NCI-H69 (cell line): ENCODE measurements at regions not wholly inside any gene's neighbourhood (a gene's known extent, or its start where the extent isn't known, plus 50 kb on each side); places are given as distances from the start of the nearest gene placed in this dataset.

Experiments
- DNase-seq: peaks from one replicate; lab custom pipeline; 2025; lab: John Stamatoyannopoulos, UW

GRCh38 chr5:2240118-2240904 lies 357.6 kb upstream of the IRX4 start:
- no peak for DNase-seq

- no peak for DNase-seq
Observed at GRCh38 chr5:2239201-2239910, 356.6 kb upstream of the IRX4 start.

- DNase-seq, result no peak
Observed at GRCh38 chr5:2238732-2239131, 356.0 kb upstream of the IRX4 start.

DNA sequence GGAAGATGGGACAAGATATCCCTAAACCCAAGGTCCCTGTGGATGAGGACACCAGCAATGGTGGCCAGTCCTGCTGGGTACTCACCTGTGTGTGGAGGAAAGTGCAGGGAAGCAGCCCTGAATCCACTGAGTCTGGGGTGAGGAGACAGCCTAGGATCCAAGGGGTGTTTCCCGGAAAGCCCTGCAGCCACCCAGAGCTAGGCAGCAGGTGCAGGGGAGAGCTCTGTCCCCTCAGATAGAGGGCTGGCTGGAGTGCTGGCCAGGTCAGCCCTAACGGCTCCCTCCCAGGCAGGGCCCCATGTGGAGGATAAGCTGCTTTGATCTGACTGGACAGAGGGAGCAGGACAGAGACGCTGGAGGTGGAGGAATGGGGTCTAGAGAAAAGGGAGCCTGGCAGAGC lies 344.7 kb upstream of the IRX4 start:
- no peak for DNase-seq

- no peak for DNase-seq
Observed at GRCh38 chr5:2224689-2225088, 342.0 kb upstream of the IRX4 start.

DNA sequence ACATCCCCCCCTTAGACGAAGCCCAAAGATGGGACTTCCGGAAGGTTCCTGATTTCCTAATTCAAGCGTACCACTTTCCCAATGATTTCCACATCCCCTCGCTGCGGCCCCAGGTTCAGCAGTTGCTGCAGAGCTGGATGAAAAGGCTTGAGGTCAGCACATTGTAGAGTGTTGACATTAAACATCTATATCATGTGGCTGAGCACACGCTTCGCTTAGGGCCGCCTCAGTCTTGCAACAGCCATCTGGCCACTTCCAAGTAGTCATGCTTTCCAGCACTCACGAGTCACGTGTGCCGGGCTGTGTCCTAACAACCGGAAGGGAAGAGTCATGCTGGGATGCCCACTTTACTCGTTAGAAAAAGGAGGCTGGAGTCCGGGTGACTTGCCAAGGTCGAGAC lies 340.6 kb upstream of the IRX4 start:
- no peak for DNase-seq

- no peak for DNase-seq
Observed at GRCh38 chr5:2222246-2222992, 339.7 kb upstream of the IRX4 start.

DNA sequence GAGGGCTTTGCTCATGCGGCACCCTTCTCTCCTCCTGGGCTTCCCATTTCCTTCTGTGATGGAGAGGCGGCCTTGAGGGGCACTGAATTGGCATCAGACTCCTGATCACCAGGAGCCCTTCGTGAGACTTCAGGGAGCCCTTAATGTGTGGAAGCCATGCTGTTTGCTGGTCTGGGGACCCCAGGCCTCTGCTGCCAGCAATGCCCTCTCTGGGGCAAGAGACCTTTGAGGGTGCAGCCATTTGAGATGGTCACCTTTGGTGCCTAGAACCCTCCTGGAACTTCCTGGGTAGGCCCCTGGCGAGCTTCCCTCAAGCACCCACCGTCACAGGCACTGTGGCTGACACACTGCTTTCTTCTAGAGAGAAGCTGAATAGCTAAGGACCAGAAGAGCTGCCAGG lies 338.7 kb upstream of the IRX4 start:
- no peak for DNase-seq

DNA sequence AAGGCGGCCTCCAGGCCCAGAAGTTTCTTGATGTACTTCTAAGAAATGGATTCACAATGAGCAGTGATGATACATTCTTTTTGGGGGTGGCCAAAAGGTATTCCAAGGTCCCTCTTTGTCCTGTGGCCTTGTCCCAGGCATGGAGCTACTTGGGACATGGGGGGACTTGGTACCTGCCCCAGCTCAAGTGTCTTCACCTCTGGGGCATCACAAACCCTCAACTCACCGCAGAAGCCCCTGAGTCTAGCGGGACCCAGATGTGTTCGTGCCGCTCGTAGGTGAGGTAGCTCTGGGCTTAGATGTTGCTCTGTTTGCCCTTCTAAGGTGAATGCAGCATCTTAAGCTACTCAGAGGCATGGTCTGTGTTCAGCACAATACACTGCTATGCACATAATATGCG lies 338.0 kb upstream of the IRX4 start:
- no peak for DNase-seq

GRCh38 chr5:2219149-2219776 lies 336.5 kb upstream of the IRX4 start:
- no peak for DNase-seq

GRCh38 chr5:2217219-2217618 lies 334.5 kb upstream of the IRX4 start:
- DNase-seq, result no peak

GRCh38 chr5:2214910-2215590 lies 332.3 kb upstream of the IRX4 start:
- no peak for DNase-seq

DNA sequence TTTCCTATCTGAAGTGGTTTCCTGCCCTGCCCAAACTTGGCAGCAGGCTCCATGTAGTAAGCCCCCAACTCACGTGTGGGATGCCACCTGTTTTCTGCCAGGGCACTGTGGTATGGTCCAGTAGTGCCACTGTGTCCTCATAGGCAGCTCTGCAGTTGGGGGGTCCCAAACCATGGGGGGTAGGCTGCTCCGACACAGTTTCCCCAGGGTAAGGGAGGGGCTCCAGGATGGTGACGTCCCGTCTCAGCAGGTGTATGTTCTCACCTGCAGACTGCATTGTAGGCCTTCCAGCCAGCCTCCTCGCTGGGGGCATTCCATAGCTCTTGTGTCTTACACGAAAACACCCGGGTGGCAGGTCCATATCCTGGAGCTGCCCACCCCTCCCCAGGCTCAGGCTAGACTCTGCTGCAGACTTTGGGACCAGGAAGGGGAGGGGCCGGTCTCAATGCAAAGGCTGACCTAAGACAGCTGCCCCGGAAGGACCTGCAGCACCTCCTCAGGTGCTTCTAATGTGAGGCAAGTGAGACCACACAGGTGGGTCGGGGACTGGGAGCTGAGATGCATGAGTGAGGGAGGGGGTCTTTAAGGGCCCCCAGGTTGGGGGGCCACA lies 330.5 kb upstream of the IRX4 start:
- DNase-seq, result no peak

DNA sequence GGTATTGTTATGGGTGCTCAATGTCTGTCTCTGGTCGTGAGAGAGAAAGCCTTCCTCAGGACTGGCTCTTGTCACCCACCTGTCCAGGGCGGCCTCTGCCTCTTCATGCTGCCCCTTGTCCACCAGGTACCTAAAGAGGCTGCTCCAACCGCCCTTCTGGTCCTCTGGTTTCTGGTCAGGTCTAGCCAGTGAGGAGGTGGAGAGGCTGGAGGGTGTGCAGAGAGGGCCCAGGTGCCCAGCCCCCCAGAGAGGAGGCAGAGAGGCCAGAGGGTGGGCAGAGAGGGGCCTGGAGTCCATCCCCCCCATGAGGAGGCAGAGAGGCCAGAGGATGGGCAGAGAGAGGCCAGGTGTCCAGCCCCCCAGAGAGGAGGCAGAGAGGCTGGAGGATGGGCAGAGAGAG lies 329.8 kb upstream of the IRX4 start:
- no peak for DNase-seq

- no peak for DNase-seq
Observed at GRCh38 chr5:2208239-2208544, 325.5 kb upstream of the IRX4 start.

GRCh38 chr5:2207416-2208238 lies 324.9 kb upstream of the IRX4 start:
- no peak for DNase-seq

GRCh38 chr5:2207109-2207399 lies 324.3 kb upstream of the IRX4 start:
- no peak for DNase-seq

DNA sequence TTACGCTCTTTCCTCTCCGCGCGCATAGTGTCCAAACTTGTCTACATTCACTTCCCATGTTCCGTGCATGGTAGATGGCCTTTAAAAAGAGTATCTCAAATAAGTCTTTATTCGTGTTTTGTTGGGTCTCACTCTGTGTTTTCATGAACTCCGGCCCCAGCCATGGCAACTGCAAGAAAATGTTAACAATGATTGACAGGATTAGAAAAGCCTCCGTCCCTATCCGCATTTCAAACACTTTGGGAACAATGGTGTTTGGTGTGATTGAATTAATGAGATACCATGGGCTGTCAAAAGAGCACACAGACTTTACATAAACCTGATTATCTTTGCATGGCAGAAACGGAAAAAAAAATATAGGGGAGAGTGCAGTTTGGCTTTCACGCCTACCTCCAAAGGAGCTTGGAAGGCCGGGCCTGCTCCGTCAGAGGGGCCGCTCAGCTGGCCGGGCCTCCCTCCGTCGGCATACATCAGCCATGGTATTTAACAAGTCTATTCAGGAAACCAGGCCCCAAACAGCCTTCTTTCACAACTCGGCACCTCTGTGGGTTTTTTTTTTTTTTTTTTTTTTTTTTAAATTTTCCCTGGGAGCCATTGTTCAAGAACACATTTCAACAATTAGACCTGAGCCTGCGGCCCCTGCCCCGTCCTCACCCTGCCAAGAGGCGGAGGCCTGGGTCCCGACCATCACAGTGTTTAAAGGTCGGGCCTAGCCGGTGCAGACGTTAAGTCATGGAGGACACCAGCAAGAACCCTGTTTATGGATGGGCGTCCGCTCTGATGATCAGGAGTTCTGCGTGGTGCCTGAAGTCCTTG lies 323.8 kb upstream of the IRX4 start:
- no peak for DNase-seq

DNA sequence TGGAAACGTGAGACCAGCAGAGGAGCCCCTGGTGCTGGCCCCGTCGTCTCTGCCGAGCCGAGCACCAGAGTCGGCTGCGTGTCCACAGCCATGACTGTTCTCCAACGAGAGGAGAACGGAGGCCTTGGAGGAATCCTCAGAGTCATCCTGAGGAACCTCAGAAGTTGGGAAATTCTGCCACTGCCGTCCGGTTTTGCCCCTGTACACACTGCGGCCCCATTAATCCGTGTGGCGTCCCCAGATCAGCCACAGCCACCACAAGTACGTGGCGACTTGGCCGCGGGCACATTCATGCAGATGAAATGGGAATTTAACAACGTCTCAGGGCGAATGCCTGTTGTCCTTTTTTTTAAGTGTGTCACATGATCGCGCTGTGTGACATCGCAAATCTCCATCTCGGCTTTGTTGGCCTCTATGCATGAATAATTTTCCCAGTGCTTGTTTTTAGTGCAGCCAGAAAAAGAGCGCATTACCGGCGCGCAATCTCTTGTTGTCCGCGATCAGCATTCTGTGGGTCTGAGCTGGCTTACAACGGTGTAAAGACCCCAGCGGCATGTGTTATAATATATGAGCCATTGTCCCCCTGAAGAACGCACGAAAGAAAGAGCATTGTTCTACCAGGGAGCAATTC lies 323.0 kb upstream of the IRX4 start:
- no peak for DNase-seq

GRCh38 chr5:2205185-2205585 lies 322.5 kb upstream of the IRX4 start:
- DNase-seq, result no peak
